Body of pancreas (tissue), 4 donors: ENCODE measurements at regions not wholly inside any gene's neighbourhood (a gene's known extent, or its start where the extent isn't known, plus 50 kb on each side); places are given as distances from the start of the nearest gene placed in this dataset.

Experiments used
- ATAC-seq: fragments of 150-250 bp; one replicate; pipeline ENCODE4 v1.9.1; 2016
- DNase-seq, 4 donors: peaks; one replicate each; pipeline ENCODE4 v3.0.0-alpha.2; 2019
- H3K27ac ChIP-seq, 4 donors: fragments of 200-600 bp; sonication (generic); 1 replicate in 3 of 4; 2 replicates in 1 of 4; pipeline versions ENCODE4 v1.5.1 to v1.6.1; 2016 to 2019; ENCODE audit warnings: mild to moderate bottlenecking in 1 of 4, mixed read lengths in 1 of 4, moderate library complexity in 1 of 4
- H3K27me3 ChIP-seq, 2 donors: fragments of 200-600 bp; sonication (generic); one replicate each; pipeline ENCODE4 v1.6.0; 2016; ENCODE audit warnings: mild to moderate bottlenecking in 1 of 2
- H3K36me3 ChIP-seq, 2 donors: fragments of 200-600 bp; sonication (generic); replicated peaks in 1 of 2; 2 replicates each; pipeline ENCODE4 v1.5.1; 2016; ENCODE audit warnings: low read depth in 2 of 2; ENCODE audit not compliant: insufficient read depth in 1 of 2
- H3K4me1 ChIP-seq: fragments of 200-600 bp; sonication (generic); one replicate; pipeline ENCODE4 v1.6.0; 2016
- H3K4me3 ChIP-seq, 2 donors: fragments of 200-600 bp; sonication (generic); 1 replicate in 1 of 2; 2 replicates in 1 of 2; pipeline ENCODE4 v1.5.1; 2016 to 2019
- H3K9me3 ChIP-seq, 3 donors: fragments of 200-600 bp; sonication (generic); 1 replicate in 2 of 3; 2 replicates in 1 of 3; pipeline ENCODE4 v1.5.1; 2016
- POLR2A ChIP-seq, 3 donors: fragments of 450-650 bp; IDR thresholded peaks; one replicate each; pipeline ENCODE4 v1.6.1; 2016; ENCODE audit warnings: antibody characterized with exemption in 3 of 3, mild to moderate bottlenecking in 2 of 3
- WGBS, 2 donors: methylation state at CpG; one replicate each; pipeline ENCODE4 v1.1.5; 2017; 5-methylcytosine and 5-hydroxymethylcytosine counted together
- intact Hi-C: fragments of 100-400 bp; cut with DNase I; formaldehyde crosslinking; loops from one replicate; pipeline ENCODE4 v1.15.1; 2023
- TF ChIP-seq, protein P1 (sequence below), 7 experiments: fragments of 450-650 bp in 4 of 7; fragments of 200-600 bp in 3 of 7; sonication (generic) in 3 of 7; IDR thresholded peaks; one replicate each; pipeline ENCODE4 v1.5.1; 2016 to 2019; ENCODE audit warnings: antibody characterized with exemption in 7 of 7

DNA sequence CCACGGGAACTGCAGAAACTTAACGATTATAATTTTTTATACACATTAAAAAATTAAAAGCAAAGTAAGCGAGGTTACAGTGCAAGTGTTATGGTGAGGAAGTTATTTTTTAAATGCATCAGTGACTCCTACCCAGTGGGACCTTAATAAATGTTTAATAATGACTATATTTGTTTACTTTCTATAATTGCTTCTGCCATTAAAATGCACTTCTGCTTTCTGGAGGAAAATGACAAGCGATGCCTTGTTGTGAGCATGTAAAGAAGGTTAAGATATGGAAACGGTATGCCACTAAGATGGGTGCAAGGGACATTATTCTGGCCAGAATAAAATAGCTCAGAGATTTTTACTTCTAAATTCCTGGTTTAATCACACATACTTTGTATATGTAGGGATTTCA lies 252.1 kb downstream of the CDH11 start:
- no peaks in the 10 kb centered on the region for H3K27me3 ChIP-seq
- no peaks in the 10 kb centered on the region for H3K4me1 ChIP-seq
- ATAC-seq (no peak), DNase-seq (no peak)
- TF ChIP-seq, protein P1, sequence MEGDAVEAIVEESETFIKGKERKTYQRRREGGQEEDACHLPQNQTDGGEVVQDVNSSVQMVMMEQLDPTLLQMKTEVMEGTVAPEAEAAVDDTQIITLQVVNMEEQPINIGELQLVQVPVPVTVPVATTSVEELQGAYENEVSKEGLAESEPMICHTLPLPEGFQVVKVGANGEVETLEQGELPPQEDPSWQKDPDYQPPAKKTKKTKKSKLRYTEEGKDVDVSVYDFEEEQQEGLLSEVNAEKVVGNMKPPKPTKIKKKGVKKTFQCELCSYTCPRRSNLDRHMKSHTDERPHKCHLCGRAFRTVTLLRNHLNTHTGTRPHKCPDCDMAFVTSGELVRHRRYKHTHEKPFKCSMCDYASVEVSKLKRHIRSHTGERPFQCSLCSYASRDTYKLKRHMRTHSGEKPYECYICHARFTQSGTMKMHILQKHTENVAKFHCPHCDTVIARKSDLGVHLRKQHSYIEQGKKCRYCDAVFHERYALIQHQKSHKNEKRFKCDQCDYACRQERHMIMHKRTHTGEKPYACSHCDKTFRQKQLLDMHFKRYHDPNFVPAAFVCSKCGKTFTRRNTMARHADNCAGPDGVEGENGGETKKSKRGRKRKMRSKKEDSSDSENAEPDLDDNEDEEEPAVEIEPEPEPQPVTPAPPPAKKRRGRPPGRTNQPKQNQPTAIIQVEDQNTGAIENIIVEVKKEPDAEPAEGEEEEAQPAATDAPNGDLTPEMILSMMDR (IDR thresholded peaks at IDR 0.05) = no peak
- TF ChIP-seq POLR2A (IDR thresholded peaks at IDR 0.05) = no peak
- WGBS, 2 donors = 52 to 60% methylated on average over 5 of the region's 5 CpGs
- H3K4me3 ChIP-seq = no peak overlapping the region
- no peak overlapping the region for H3K27ac ChIP-seq
- intact Hi-C loops = no loop called here
- H3K9me3 ChIP-seq = no peaks in the 10 kb centered on the region
- H3K36me3 ChIP-seq = no peaks in the 10 kb centered on the region

DNA sequence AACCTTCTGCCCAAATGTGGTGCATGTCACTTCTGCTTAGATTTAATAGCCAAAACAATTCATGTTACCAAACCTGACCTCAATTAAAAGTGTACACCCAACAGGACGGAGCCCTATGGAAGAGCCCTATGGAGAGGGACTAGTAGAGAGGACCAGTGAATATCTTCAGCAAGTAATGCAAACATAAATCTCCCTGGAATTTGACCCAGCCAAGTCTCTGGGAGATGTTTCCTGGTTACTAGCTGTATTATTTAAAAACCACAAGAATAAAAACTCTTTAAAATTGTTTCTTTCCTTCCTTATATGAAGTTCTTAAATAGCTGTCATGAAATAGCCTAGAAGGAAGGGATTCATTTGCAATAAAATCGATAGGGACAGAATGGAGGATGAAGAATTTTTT lies 255.8 kb downstream of the CDH11 start:
- H3K4me3 ChIP-seq = no peak overlapping the region
- H3K36me3 ChIP-seq = no peaks in the 10 kb centered on the region
- intact Hi-C loops = no loop called here
- DNase-seq (no peak), ATAC-seq (no peak)
- no peak for TF ChIP-seq POLR2A (IDR thresholded peaks at IDR 0.05)
- TF ChIP-seq, protein P1 (IDR thresholded peaks at IDR 0.05) = no peak
- 62 to 77% methylated on average over 2 of the region's 2 CpGs for WGBS, 2 donors
- no peak overlapping the region for H3K27ac ChIP-seq
- H3K4me1 ChIP-seq = no peaks in the 10 kb centered on the region
- no peaks in the 10 kb centered on the region for H3K27me3 ChIP-seq
- H3K9me3 ChIP-seq = no peaks in the 10 kb centered on the region

DNA sequence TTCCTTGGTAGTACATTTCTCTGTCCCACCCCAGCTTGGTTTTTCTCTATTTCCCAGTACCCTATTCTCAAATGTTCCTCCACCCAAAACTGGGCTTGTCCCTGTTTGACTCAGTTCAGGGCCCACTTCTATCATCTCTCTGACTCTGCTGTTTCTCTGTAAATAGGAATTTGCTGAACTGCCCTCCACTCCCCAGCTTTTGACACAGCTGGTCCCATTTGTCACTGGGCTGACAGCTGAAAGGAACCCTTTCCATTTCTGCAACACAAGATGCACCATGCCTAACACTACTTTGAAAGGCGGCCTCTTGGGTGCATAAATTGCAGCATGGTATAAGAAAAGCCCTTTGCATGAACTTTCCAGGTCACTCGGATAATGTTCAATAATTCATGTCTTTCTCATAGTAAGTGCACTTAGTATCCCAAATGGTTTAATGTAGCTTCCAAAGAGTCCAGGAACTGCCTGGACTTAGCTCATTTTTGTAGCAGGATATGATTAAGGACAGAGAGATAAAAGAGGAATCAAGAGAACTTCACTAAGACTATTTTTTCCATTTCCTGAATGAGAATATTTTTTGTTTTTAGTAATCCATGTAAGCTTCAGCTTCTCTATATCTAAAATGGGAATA lies 256.7 kb downstream of the CDH11 start:
- H3K27ac ChIP-seq = no peak overlapping the region
- no peak for ATAC-seq
- H3K4me1 ChIP-seq = no peaks in the 10 kb centered on the region
- 61 to 83% methylated on average over 2 of the region's 2 CpGs for WGBS, 2 donors
- no peak overlapping the region for H3K4me3 ChIP-seq
- intact Hi-C loops = no loop called here
- no peaks in the 10 kb centered on the region for H3K36me3 ChIP-seq
- H3K27me3 ChIP-seq = no peaks in the 10 kb centered on the region
- H3K9me3 ChIP-seq = no peaks in the 10 kb centered on the region
- no peak for DNase-seq
- no peak for TF ChIP-seq POLR2A (IDR thresholded peaks at IDR 0.05)
- TF ChIP-seq, protein P1 (IDR thresholded peaks at IDR 0.05) = no peak

DNA sequence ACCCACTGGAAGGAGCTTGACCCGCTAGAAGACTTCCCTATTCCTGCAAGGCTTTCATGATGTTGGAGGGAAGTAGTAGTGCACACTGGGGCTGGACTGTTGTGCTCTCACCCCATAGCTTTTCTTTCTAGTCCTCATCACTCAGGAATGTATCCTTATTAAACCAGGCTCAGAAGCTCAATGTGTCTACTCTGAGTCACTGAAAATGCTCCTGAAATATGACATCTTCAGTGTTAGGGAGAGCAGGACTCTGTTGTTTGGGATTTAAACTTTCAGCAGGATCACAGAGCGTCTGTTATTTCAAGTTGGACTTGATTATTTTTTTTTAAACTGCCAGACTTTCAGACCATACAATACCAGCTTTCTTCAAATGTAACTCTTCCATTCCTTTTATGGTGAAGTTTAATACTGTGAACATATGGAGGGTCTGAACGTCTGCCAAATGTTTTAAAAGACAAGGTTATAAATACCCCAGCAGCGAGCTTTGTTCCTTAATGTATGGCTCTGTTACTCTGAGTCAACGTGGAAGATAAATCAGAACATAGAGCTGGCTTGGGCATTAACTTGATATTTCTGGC lies 257.5 kb downstream of the CDH11 start:
- Histone ChIP-seq H3K9me3 (no peaks in the 10 kb centered on the region), H3K27me3 (no peaks in the 10 kb centered on the region), H3K27ac (no peak overlapping the region), H3K4me1 (no peaks in the 10 kb centered on the region), H3K36me3 (no peaks in the 10 kb centered on the region), H3K4me3 (no peak overlapping the region)
- intact Hi-C loops = no loop called here
- WGBS, 2 donors = 26 to 30% methylated on average over 5 of the region's 5 CpGs
- DNase-seq (no peak), ATAC-seq (no peak)
- TF ChIP-seq, protein P1 (IDR thresholded peaks at IDR 0.05) = no peak
- TF ChIP-seq POLR2A (IDR thresholded peaks at IDR 0.05) = no peak

DNA sequence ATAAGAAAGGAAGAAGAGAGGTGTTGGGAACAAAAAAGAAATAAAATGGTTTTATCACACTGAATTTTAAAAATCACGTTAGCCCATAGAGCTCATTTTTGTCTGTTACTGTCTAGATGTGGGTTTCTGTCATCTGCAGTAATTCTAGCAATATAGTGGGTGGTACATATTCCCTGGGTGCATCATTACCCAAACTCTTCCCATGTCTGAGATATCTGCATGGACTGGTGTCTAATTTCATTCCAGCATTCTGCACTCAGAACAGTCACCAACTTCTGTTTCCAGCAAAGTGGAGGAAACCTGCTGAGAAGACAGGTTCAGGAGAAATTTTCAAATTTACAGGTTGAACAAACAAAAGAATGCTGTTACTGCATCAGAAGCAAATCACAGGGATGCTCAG lies 263.8 kb downstream of the CDH11 start:
- H3K9me3 ChIP-seq = no peaks in the 10 kb centered on the region
- H3K36me3 ChIP-seq = no peaks in the 10 kb centered on the region
- 51 to 56% methylated on average over 1 of the region's 1 CpG for WGBS, 2 donors
- no peaks in the 10 kb centered on the region for H3K27me3 ChIP-seq
- no peaks in the 10 kb centered on the region for H3K4me1 ChIP-seq
- no peak overlapping the region for H3K4me3 ChIP-seq
- no peak for DNase-seq
- intact Hi-C loops = no loop called here
- TF ChIP-seq, protein P1 (IDR thresholded peaks at IDR 0.05) = no peak
- no peak for TF ChIP-seq POLR2A (IDR thresholded peaks at IDR 0.05)
- no peak for ATAC-seq
- H3K27ac ChIP-seq = no peak overlapping the region
